ENCODE measurements at regions not wholly inside any gene's neighbourhood (a gene's known extent, or its start where the extent isn't known, plus 50 kb on each side); places are given as distances from the start of the nearest gene placed in this dataset.

- TF ChIP-seq CTCF (IDR thresholded peaks at IDR 0.05; ENCODE audit: poor library complexity) (no peak), EZH2 (IDR thresholded peaks at IDR 0.05; ENCODE audit: borderline replicate concordance) (no peak)
Observed at GRCh38 chr5:17803971-17804370, 169.7 kb downstream of the TAF11L14 start.
